IPS DF 6.9 (cell line): ENCODE measurements at regions not wholly inside any gene's neighbourhood (a gene's known extent, or its start where the extent isn't known, plus 50 kb on each side); places are given as distances from the start of the nearest gene placed in this dataset.

Source experiments
- DNase-seq: peaks from one replicate; pipeline ENCODE4 v3.0.0-alpha.2; 2013; ENCODE audit warnings: low read depth, low spot score
- H3K27ac ChIP-seq: one replicate; pipeline ENCODE4 v1.5.1; 2013; ENCODE audit warnings: low read length, control low read depth
- H3K27me3 ChIP-seq: 2 replicates; pipeline ENCODE4 v1.6.1; 2013; ENCODE audit warnings: mild to moderate bottlenecking, low read length; ENCODE audit not compliant: control insufficient read depth, insufficient read depth
- H3K36me3 ChIP-seq: 2 replicates; pipeline ENCODE4 v1.6.1; 2013; ENCODE audit warnings: low read length; ENCODE audit not compliant: control insufficient read depth, insufficient read depth
- H3K4me1 ChIP-seq: 2 replicates; pipeline ENCODE4 v1.6.1; 2013; ENCODE audit warnings: low read length; ENCODE audit not compliant: control insufficient read depth, insufficient read depth
- H3K4me3 ChIP-seq: 2 replicates; pipeline ENCODE4 v1.5.1; 2013; ENCODE audit warnings: mild to moderate bottlenecking, low read length
- H3K9me3 ChIP-seq: 2 replicates; pipeline ENCODE4 v1.6.1; 2013; ENCODE audit warnings: low read length, inconsistent platforms; ENCODE audit not compliant: control insufficient read depth, insufficient read depth
- WGBS: extraction: QIAGEN DNeasy Blood & Tissue Kit; methylation state at CpG from one replicate; pipeline ENCODE4 v1.1.7; 2013; ENCODE audit warnings: mixed read lengths, missing lambda C conversion rate; ENCODE audit not compliant: insufficient read length, insufficient coverage; 5-methylcytosine and 5-hydroxymethylcytosine counted together

DNA sequence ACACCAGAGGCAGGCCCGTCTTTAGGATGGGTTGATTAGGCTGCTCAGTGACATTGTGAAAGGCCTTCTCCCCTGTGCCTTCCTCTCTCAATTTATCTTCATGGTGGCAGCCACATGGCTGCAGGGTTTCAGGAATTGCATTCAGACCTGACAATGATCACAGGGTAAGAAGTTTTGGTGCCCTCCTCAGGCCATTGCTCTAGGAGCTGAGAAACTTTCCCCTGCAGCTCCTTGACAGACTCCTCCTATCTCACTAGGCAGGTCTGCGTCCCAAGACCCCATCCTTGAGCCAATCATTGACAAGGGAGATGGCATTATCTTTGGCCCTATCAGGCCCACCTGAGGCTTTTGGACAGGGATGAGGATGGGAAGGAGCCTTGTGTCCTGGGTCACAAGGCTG is 57.4 kb upstream of the ANO4 start:
- no peaks in the 10 kb centered on the region for H3K27me3 ChIP-seq
- H3K9me3 ChIP-seq, result no peaks in the 10 kb centered on the region
- no peak overlapping the region for H3K27ac ChIP-seq
- no CpG with 5 or more reads among the region's 2 CpGs for WGBS
- no peak overlapping the region for H3K4me3 ChIP-seq
- no peaks in the 10 kb centered on the region for H3K4me1 ChIP-seq
- H3K36me3 ChIP-seq, result no peaks in the 10 kb centered on the region
- no peak for DNase-seq

DNA sequence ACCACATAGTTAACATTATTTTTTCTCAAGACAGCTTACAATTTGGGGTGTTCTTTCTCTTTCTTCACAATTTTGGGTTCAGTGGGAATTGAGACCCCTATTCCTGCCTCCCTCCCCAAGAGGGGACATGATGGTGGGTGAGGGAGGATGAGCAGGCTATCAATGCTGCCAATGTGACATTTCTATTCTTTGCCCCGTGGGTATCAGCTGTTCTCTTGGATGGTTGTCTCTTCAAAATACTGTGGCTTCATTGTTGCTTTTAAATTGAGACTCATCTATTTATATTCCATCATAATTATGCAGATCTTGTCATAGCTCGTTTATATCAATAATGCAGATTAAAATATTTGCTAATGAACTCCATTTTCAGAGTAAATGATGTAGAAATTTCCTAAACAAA is 56.5 kb upstream of the ANO4 start:
- H3K9me3 ChIP-seq, result no peaks in the 10 kb centered on the region
- H3K27ac ChIP-seq, result no peak overlapping the region
- H3K4me1 ChIP-seq, result no peaks in the 10 kb centered on the region
- no CpG with 5 or more reads among the region's 2 CpGs for WGBS
- no peak for DNase-seq
- no peak overlapping the region for H3K4me3 ChIP-seq
- no peaks in the 10 kb centered on the region for H3K36me3 ChIP-seq
- no peaks in the 10 kb centered on the region for H3K27me3 ChIP-seq

DNA sequence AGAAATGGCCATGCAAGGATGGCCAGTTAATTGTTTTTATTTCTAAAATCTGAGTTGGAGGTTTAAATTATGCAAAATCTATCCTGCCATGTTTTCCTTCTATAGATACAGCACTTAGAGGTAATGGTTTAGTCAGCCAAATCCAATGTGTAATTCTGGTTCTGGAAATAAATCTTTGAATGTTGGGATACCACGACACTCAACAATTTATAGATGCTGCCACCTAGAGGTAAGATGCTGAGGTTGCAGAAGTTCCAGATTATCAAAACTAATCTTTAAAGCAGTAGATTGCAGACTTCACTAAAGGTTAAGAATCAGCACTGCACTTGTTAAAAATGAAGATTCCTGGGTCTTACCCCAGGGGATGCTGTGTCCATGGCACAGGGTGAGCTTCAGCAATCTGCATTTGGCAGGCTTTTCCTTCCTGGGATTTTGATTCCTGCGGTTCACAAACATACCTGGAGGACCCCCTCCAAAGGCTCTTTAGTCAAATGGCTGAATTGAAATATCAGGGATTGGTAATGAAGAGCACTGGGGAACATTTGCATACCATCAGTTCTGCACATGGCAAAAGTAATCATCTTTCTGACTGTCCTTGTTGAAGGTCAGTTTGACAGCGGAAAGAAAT is 53.4 kb upstream of the ANO4 start:
- no CpG with 5 or more reads among the region's 3 CpGs for WGBS
- no peaks in the 10 kb centered on the region for H3K4me1 ChIP-seq
- H3K27me3 ChIP-seq, result no peaks in the 10 kb centered on the region
- H3K9me3 ChIP-seq, result no peaks in the 10 kb centered on the region
- H3K4me3 ChIP-seq, result no peak overlapping the region
- H3K36me3 ChIP-seq, result no peaks in the 10 kb centered on the region
- no peak overlapping the region for H3K27ac ChIP-seq
- no peak for DNase-seq

DNA sequence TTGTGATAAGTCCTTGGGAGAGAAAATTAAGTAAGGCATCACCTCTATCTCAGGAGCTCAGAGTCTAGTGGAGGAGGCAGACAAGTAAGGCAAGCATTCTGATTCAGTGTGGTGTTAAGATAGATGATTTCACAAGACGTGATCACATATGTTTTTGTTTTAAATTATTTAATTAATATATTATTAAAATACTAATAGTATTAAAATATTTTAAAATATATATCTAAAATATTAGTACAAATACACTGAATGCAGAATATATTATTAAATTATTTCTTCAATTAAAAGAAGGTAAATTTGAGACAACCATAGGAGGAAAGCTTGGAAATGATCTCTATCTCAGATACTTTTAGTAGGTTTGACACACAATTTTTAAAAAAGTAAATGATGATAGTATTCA is 51.5 kb upstream of the ANO4 start:
- no CpG with 5 or more reads among the region's 1 CpG for WGBS
- Histone ChIP-seq H3K36me3 (no peaks in the 10 kb centered on the region), H3K4me1 (no peaks in the 10 kb centered on the region), H3K27me3 (no peaks in the 10 kb centered on the region), H3K9me3 (no peaks in the 10 kb centered on the region), H3K4me3 (no peak overlapping the region), H3K27ac (no peak overlapping the region)
- no peak for DNase-seq
